ENCODE measurements at regions not wholly inside any gene's neighbourhood (a gene's known extent, or its start where the extent isn't known, plus 50 kb on each side); places are given as distances from the start of the nearest gene placed in this dataset.

DNA sequence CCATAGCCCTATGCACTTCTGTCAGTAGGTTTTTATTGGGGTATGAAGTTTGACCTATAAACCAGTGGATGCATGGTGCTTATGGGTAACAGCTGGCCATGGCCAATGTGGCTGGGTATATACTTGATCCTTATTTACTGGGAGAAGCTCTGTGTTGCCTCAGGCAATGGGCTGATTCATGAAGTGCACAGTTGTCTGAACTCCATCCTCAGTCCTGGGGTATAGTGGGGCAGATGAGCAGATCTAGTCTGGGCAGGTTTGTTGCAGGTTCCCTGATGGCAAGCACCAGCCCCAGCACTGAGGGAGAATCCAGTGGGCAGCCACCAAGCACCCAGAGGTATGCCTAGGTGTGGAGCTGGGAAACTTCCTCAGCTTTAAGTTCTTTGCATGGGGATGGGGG lies 274.4 kb downstream of the TDRD3 start:
- TF ChIP-seq, protein P1, sequence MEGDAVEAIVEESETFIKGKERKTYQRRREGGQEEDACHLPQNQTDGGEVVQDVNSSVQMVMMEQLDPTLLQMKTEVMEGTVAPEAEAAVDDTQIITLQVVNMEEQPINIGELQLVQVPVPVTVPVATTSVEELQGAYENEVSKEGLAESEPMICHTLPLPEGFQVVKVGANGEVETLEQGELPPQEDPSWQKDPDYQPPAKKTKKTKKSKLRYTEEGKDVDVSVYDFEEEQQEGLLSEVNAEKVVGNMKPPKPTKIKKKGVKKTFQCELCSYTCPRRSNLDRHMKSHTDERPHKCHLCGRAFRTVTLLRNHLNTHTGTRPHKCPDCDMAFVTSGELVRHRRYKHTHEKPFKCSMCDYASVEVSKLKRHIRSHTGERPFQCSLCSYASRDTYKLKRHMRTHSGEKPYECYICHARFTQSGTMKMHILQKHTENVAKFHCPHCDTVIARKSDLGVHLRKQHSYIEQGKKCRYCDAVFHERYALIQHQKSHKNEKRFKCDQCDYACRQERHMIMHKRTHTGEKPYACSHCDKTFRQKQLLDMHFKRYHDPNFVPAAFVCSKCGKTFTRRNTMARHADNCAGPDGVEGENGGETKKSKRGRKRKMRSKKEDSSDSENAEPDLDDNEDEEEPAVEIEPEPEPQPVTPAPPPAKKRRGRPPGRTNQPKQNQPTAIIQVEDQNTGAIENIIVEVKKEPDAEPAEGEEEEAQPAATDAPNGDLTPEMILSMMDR (IDR thresholded peaks at IDR 0.05) = no peak
- TF ChIP-seq POLR2AphosphoS5 (IDR thresholded peaks at IDR 0.05; ENCODE audit: insufficient read depth in 1 of 2, low read depth in 1 of 2) = no peak

All from vagina (tissue), 2 donors.